Breast epithelium (tissue), 4 donors: ENCODE measurements at regions not wholly inside any gene's neighbourhood (a gene's known extent, or its start where the extent isn't known, plus 50 kb on each side); places are given as distances from the start of the nearest gene placed in this dataset.
"Not testable (repeated sequence)": the region's sequence is repeated elsewhere in the genome, so short reads cannot be mapped to it uniquely, and the experiment has no call there.

Experiments used
- DNase-seq, 2 donors: peaks; one replicate each; pipeline ENCODE4 v3.0.0-alpha.2; 2019; ENCODE audit warnings: low spot score in 2 of 2
- H3K27ac ChIP-seq, 2 donors: fragments of 200-600 bp; sonication (generic) in 1 of 2; one replicate each; pipeline ENCODE4 v1.5.1; 2016 to 2019; ENCODE audit warnings: mild to moderate bottlenecking in 1 of 2
- H3K27me3 ChIP-seq, 2 donors: fragments of 200-600 bp; sonication (generic) in 1 of 2; one replicate each; pipeline versions ENCODE4 v1.5.1 to v1.6.0; 2017 to 2019; ENCODE audit warnings: control low read depth in 1 of 2, mild to moderate bottlenecking in 1 of 2
- H3K36me3 ChIP-seq: fragments of 200-600 bp; one replicate; pipeline ENCODE4 v1.5.1; 2019
- H3K4me1 ChIP-seq, 2 donors: fragments of 200-600 bp; sonication (generic); one replicate each; pipeline ENCODE4 v1.5.1; 2016 to 2019; ENCODE audit warnings: control low read depth in 1 of 2
- H3K4me3 ChIP-seq, 3 donors: fragments of 200-600 bp; sonication (generic); 1 replicate in 2 of 3; 2 replicates in 1 of 3; pipeline ENCODE4 v1.5.1; 2016 to 2019; ENCODE audit warnings: mild to moderate bottlenecking in 3 of 3, moderate library complexity in 2 of 3
- H3K9me3 ChIP-seq, 2 donors: fragments of 200-600 bp; sonication (generic) in 1 of 2; one replicate each; pipeline ENCODE4 v1.5.1; 2016 to 2019; ENCODE audit warnings: control low read depth in 1 of 2
- CTCF ChIP-seq, 3 donors: fragments of 450-650 bp; IDR thresholded peaks; one replicate each; pipeline ENCODE4 v1.5.1; 2016 to 2017; ENCODE audit warnings: antibody characterized with exemption in 3 of 3, mild to moderate bottlenecking in 3 of 3, moderate library complexity in 3 of 3
- POLR2A ChIP-seq: fragments of 450-650 bp; IDR thresholded peaks from one replicate; pipeline ENCODE4 v1.6.1; 2016; ENCODE audit warnings: antibody characterized with exemption, mild to moderate bottlenecking, moderate library complexity
- POLR2AphosphoS5 ChIP-seq, 3 donors: sonication (generic); formaldehyde crosslinking; IDR thresholded peaks; one replicate each; pipeline ENCODE4 v1.6.1; 2017; ENCODE audit warnings: antibody characterized with exemption in 3 of 3
- intact Hi-C: fragments of 100-400 bp; cut with DNase I; formaldehyde crosslinking; loops from one replicate; pipeline ENCODE4 v1.15.1; 2023; ENCODE audit warnings: low total_unique reads

DNA sequence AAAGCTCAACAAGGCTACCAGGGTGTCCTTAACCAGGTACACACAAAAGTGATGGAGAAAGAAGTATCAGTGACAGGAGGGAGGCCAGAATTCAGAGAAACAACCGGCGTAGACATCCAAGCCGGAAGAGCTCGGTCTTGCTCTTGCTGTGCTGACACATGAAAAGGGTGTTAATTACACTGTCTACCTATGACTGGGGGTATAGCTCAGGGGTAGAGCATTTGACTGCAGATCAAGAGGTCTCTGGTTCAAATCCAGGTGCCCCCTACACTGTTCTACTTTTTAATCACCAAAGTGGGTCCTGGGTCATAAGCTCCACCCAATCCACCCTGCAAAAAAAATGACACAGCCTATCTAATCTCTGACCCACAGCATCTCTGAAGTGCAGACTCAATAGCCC, 86.9 kb upstream of the ZNF746 start:
- peaks cover 12% of the 10 kb centered on the region in 2 donors for H3K9me3 ChIP-seq
- no peaks in the 10 kb centered on the region for H3K4me1 ChIP-seq
- intact Hi-C loops, result no loop called here
- no peak overlapping the region for H3K4me3 ChIP-seq
- no peaks in the 10 kb centered on the region for H3K27me3 ChIP-seq
- TF ChIP-seq CTCF (IDR thresholded peaks at IDR 0.05) (no peak), POLR2AphosphoS5 (IDR thresholded peaks at IDR 0.05) (no peak), POLR2A (no peak)
- no peak for DNase-seq
- no peaks in the 10 kb centered on the region for H3K36me3 ChIP-seq
- H3K27ac ChIP-seq, result no peak overlapping the region

GRCh38 chr7:149584009-149584408, 86.4 kb upstream of the ZNF746 start:
- Histone ChIP-seq H3K9me3 (peaks cover 16 to 18% of the 10 kb centered on the region in 2 donors), H3K4me1 (no peaks in the 10 kb centered on the region), H3K27me3 (no peaks in the 10 kb centered on the region), H3K27ac (no peak overlapping the region), H3K4me3 (no peak overlapping the region), H3K36me3 (no peaks in the 10 kb centered on the region)
- TF ChIP-seq POLR2AphosphoS5 (IDR thresholded peaks at IDR 0.05) (no peak), CTCF (IDR thresholded peaks at IDR 0.05) (no peak), POLR2A (no peak)
- DNase-seq, result no peak
- intact Hi-C loops, result no loop called here

DNA sequence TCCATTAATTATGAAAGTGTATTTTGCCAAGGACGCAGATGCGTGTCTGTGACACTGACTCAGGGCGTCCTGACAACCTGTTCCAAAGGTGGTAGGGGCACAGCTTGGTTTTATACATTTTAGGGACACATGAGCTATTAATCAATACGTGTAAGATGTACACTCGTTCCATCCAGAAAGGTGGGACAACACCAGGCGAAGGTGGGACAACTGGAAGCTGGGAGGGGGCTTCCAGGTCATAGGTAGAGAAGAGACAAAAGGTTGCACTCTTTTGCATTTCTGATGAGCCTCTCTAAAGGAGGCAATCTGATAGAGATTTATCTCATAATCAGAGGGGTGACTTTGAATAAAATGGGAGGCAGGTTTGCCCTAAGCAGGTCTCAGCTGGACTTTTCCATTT, 82.7 kb upstream of the ZNF746 start:
- no peak for DNase-seq
- intact Hi-C loops, result no loop called here

GRCh38 chr7:149579365-149579764, 81.8 kb upstream of the ZNF746 start:
- intact Hi-C loops, H3K27ac ChIP-seq, H3K27me3 ChIP-seq, H3K4me1 ChIP-seq, H3K4me3 ChIP-seq, H3K36me3 ChIP-seq, DNase-seq: not testable (repeated sequence)
- H3K9me3 ChIP-seq, result peaks cover 23 to 29% of the 10 kb centered on the region in 2 donors

More for the DNA sequence above, 82.7 kb upstream of the ZNF746 start:
- peaks cover 19 to 20% of the 10 kb centered on the region in 2 donors for H3K9me3 ChIP-seq
- no peaks in the 10 kb centered on the region for H3K36me3 ChIP-seq
- H3K27me3 ChIP-seq, result no peaks in the 10 kb centered on the region
- no peak overlapping the region for H3K4me3 ChIP-seq
- TF ChIP-seq POLR2A (no peak), CTCF (IDR thresholded peaks at IDR 0.05) (no peak)
- no peak overlapping the region for H3K27ac ChIP-seq
- no peaks in the 10 kb centered on the region for H3K4me1 ChIP-seq

DNA sequence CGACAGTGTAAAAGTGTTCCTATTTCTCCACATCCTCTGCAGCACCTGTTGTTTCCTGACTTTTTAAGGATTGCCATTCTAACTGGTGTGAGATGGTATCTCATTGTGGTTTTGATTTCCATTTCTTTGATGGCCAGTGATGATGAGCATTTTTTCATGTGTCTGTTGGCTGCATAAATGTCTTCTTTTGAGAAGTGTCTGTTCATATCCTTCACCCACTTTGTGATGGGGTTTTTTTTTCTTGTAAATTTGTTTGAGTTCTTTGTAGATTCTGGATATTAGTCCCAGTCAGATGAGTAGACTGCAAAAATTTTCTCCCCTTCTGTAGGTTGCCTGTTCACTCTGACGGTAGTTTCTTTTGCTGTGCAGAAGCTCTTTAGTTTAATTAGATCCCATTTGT, 76.8 kb upstream of the ZNF746 start:
- H3K9me3 ChIP-seq, result peaks cover 23 to 36% of the 10 kb centered on the region in 2 donors
- H3K27ac ChIP-seq, H3K27me3 ChIP-seq, DNase-seq, intact Hi-C loops, H3K36me3 ChIP-seq, H3K4me3 ChIP-seq, H3K4me1 ChIP-seq: not testable (repeated sequence)

- no peaks in the 10 kb centered on the region for H3K4me1 ChIP-seq
- no peak for DNase-seq
- intact Hi-C loops, result no loop called here
- peaks cover 24 to 39% of the 10 kb centered on the region in 2 donors for H3K9me3 ChIP-seq
- no peak overlapping the region for H3K27ac ChIP-seq
- no peaks in the 10 kb centered on the region for H3K36me3 ChIP-seq
- no peak overlapping the region for H3K4me3 ChIP-seq
- H3K27me3 ChIP-seq, result no peaks in the 10 kb centered on the region
- TF ChIP-seq CTCF (IDR thresholded peaks at IDR 0.05) (no peak), POLR2A (no peak), POLR2AphosphoS5 (IDR thresholded peaks at IDR 0.05) (no peak)
These were observed 75.9 kb upstream of the ZNF746 start for GRCh38 chr7:149573519-149573918.

- not testable (repeated sequence) for H3K4me1 ChIP-seq
These were observed 75.3 kb upstream of the ZNF746 start for GRCh38 chr7:149572920-149573319.

More at GRCh38 chr7:149572920-149573319, 75.3 kb upstream of the ZNF746 start:
- intact Hi-C loops, H3K36me3 ChIP-seq, H3K27ac ChIP-seq, H3K4me3 ChIP-seq, H3K27me3 ChIP-seq, DNase-seq: not testable (repeated sequence)
- peaks cover 24 to 39% of the 10 kb centered on the region in 2 donors for H3K9me3 ChIP-seq
